IMR-90 (cell line): ENCODE measurements at regions not wholly inside any gene's neighbourhood (a gene's known extent, or its start where the extent isn't known, plus 50 kb on each side); places are given as distances from the start of the nearest gene placed in this dataset.

Experiments
- ATAC-seq: fragments of 200-7000 bp; cut with Tn5 transposase; 2 replicates; pipeline ENCODE4 v1.9.1; 2020; ENCODE audit warnings: low read depth, mild to moderate bottlenecking, moderate library complexity
- BruUV-seq: library from RNA; stranded (reverse); fragments of 400-500 nt; replicated peaks from 2 replicates; lab custom pipeline; 2021; lab: Mats Ljungman, UMichigan
- CTCF ChIA-PET: fragments of 300-600 bp; formaldehyde crosslinking; extraction: SDS; loops from one replicate; lab custom pipeline; 2021; ENCODE audit warnings: antibody characterized with exemption; lab: Yijun Ruan, JAX
- POLR2A ChIA-PET: fragments of 300-600 bp; sonication (Branson Sonifier 250); formaldehyde crosslinking; loops from one replicate; lab custom pipeline; 2022; ENCODE audit warnings: antibody characterized with exemption; ENCODE audit not compliant: unreplicated experiment; lab: Charles Lee
- DNase-seq: peaks from one replicate; pipeline ENCODE4 v3.0.0; 2013
- H2AFZ ChIP-seq: replicated peaks from 2 replicates; pipeline ENCODE3; 2013; ENCODE audit warnings: low read length, mild to moderate bottlenecking; ENCODE audit not compliant: poor library complexity
- H2AK5ac ChIP-seq: 2 replicates; pipeline ENCODE4 v1.6.1; 2013; ENCODE audit warnings: low read depth, low read length, inconsistent platforms
- H2AK9ac ChIP-seq: replicated peaks from 2 replicates; pipeline ENCODE3; 2013; ENCODE audit warnings: mild to moderate bottlenecking, low read depth, low read length, moderate library complexity; ENCODE audit not compliant: poor library complexity
- H2BK120ac ChIP-seq: 2 replicates; pipeline ENCODE4 v1.6.1; 2013; ENCODE audit warnings: low read depth, low read length, inconsistent platforms
- H2BK15ac ChIP-seq: 3 replicates; pipeline ENCODE4 v1.6.1; 2013; ENCODE audit warnings: low read depth, low read length, inconsistent platforms
- H2BK20ac ChIP-seq: 2 replicates; pipeline ENCODE4 v1.6.1; 2013; ENCODE audit warnings: low read depth, mild to moderate bottlenecking, inconsistent platforms, low read length, moderate library complexity
- H2BK5ac ChIP-seq: 2 replicates; pipeline ENCODE4 v1.6.1; 2013; ENCODE audit warnings: mild to moderate bottlenecking, low read depth, low read length, inconsistent platforms; ENCODE audit not compliant: poor library complexity, severe bottlenecking
- H3K14ac ChIP-seq: replicated peaks from 2 replicates; pipeline ENCODE4 v1.6.1; 2013; ENCODE audit warnings: low read depth, low read length, inconsistent platforms
- H3K18ac ChIP-seq: 2 replicates; pipeline ENCODE4 v1.6.1; 2013; ENCODE audit warnings: low read depth, low read length, control low read depth
- H3K23ac ChIP-seq: 2 replicates; pipeline ENCODE4 v1.6.1; 2013; ENCODE audit warnings: low read depth, low read length, inconsistent platforms
- H3K27ac ChIP-seq: 2 replicates; pipeline ENCODE4 v1.5.1; 2013; ENCODE audit warnings: mild to moderate bottlenecking, control low read depth, low read length; ENCODE audit not compliant: insufficient read depth
- H3K27me3 ChIP-seq: 2 replicates; pipeline ENCODE4 v1.6.1; 2013; ENCODE audit warnings: low read length; ENCODE audit not compliant: control insufficient read depth, insufficient read depth
- H3K36me3 ChIP-seq: 2 replicates; pipeline ENCODE4 v1.6.1; 2013; ENCODE audit warnings: low read length, mixed read lengths; ENCODE audit not compliant: control insufficient read depth, insufficient read depth
- H3K4ac ChIP-seq: 2 replicates; pipeline ENCODE4 v1.6.1; 2013; ENCODE audit warnings: low read depth, low read length, inconsistent platforms
- H3K4me1 ChIP-seq: 2 replicates; pipeline ENCODE4 v1.6.1; 2013; ENCODE audit warnings: low read length, mixed read lengths; ENCODE audit not compliant: control insufficient read depth, insufficient read depth
- H3K4me2 ChIP-seq: 2 replicates; pipeline ENCODE4 v1.6.1; 2013; ENCODE audit warnings: low read depth, mild to moderate bottlenecking, control low read depth, low read length, moderate library complexity
- H3K4me3 ChIP-seq: 2 replicates; pipeline ENCODE4 v1.5.1; 2013; ENCODE audit warnings: low read depth, mild to moderate bottlenecking, control low read depth, low read length, moderate library complexity; ENCODE audit not compliant: insufficient read depth
- H3K56ac ChIP-seq: 2 replicates; pipeline ENCODE4 v1.6.1; 2013; ENCODE audit warnings: low read length, inconsistent platforms; ENCODE audit not compliant: insufficient read depth; ENCODE audit errors: extremely low read depth
- H3K79me1 ChIP-seq, 2 experiments: 2 replicates each; pipeline ENCODE4 v1.6.1; 2013; ENCODE audit warnings: low read length in 2 of 2, inconsistent platforms in 1 of 2, low read depth in 1 of 2
- H3K9ac ChIP-seq: 2 replicates; pipeline ENCODE4 v1.6.1; 2013; ENCODE audit warnings: low read depth, low read length, control low read depth
- H3K9me1 ChIP-seq: 2 replicates; pipeline ENCODE4 v1.6.1; 2013; ENCODE audit warnings: low read length, inconsistent platforms; ENCODE audit not compliant: insufficient read depth
- H3K9me3 ChIP-seq: 2 replicates; pipeline ENCODE4 v1.6.1; 2013; ENCODE audit warnings: low read length; ENCODE audit not compliant: control insufficient read depth, insufficient read depth
- H4K20me1 ChIP-seq: 2 replicates; pipeline ENCODE4 v1.6.1; 2013; ENCODE audit warnings: low read length, inconsistent platforms; ENCODE audit not compliant: insufficient read depth
- H4K5ac ChIP-seq: 2 replicates; pipeline ENCODE4 v1.6.1; 2013; ENCODE audit warnings: mild to moderate bottlenecking, low read depth, low read length, control low read depth
- H4K8ac ChIP-seq, 2 experiments: 2 replicates each; pipeline ENCODE4 v1.6.1; 2013; ENCODE audit warnings: low read depth in 2 of 2, low read length in 2 of 2, control low read depth in 1 of 2, inconsistent platforms in 1 of 2
- H4K91ac ChIP-seq: 2 replicates; pipeline ENCODE4 v1.6.1; 2013; ENCODE audit warnings: low read depth, low read length, inconsistent platforms; ENCODE audit not compliant: insufficient read depth
- BHLHE40 ChIP-seq: fragments of 150-350 bp; IDR thresholded peaks from 2 replicates; pipeline ENCODE4 v1.6.1; 2016; ENCODE audit warnings: mild to moderate bottlenecking, low read depth, low read length
- CEBPB ChIP-seq: IDR thresholded peaks from 2 replicates; pipeline ENCODE4 v1.6.1; 2012; ENCODE audit warnings: low read depth, low read length, improper control_type of control experiment
- CHD1 ChIP-seq: IDR thresholded peaks from 2 replicates; pipeline ENCODE4 v1.6.1; 2012; ENCODE audit warnings: low read depth, low read length, improper control_type of control experiment
- FOS ChIP-seq: fragments of 150-350 bp; IDR thresholded peaks from 2 replicates; pipeline ENCODE4 v1.6.1; 2016; ENCODE audit warnings: low read depth, low read length
- MAFK ChIP-seq: IDR thresholded peaks from 2 replicates; pipeline ENCODE4 v1.6.1; 2012; ENCODE audit warnings: low read depth, low read length, improper control_type of control experiment
- MAZ ChIP-seq: IDR thresholded peaks from 2 replicates; pipeline ENCODE4 v1.6.1; 2012; ENCODE audit warnings: low read depth, mild to moderate bottlenecking, low read length, improper control_type of control experiment, moderate library complexity, borderline replicate concordance
- MXI1 ChIP-seq: IDR thresholded peaks from 2 replicates; pipeline ENCODE4 v1.6.1; 2012; ENCODE audit warnings: low read depth, mild to moderate bottlenecking, low read length, moderate library complexity, borderline replicate concordance
- NFE2L2 ChIP-seq: fragments of 150-350 bp; IDR thresholded peaks from 2 replicates; pipeline ENCODE4 v1.6.1; 2016; ENCODE audit warnings: low read depth, mild to moderate bottlenecking, low read length
- POLR2A ChIP-seq: IDR thresholded peaks from 2 replicates; pipeline ENCODE4 v1.6.1; 2012; ENCODE audit warnings: mild to moderate bottlenecking, low read depth, low read length
- RAD21 ChIP-seq: IDR thresholded peaks from 2 replicates; pipeline ENCODE4 v1.6.1; 2012; ENCODE audit warnings: low read length, improper control_type of control experiment
- RCOR1 ChIP-seq: IDR thresholded peaks from 2 replicates; pipeline ENCODE4 v1.6.1; 2012; ENCODE audit warnings: mild to moderate bottlenecking, low read length, improper control_type of control experiment; ENCODE audit not compliant: insufficient replicate concordance
- RFX5 ChIP-seq: IDR thresholded peaks from 2 replicates; pipeline ENCODE4 v1.8.0; 2012; ENCODE audit warnings: low read depth, mild to moderate bottlenecking, low read length, moderate library complexity
- SMC3 ChIP-seq: fragments of 150-350 bp; IDR thresholded peaks from 2 replicates; pipeline ENCODE4 v1.6.1; 2016; ENCODE audit warnings: low read depth, mild to moderate bottlenecking, antibody characterized with exemption, low read length, moderate library complexity
- USF2 ChIP-seq: fragments of 150-350 bp; IDR thresholded peaks from 2 replicates; pipeline ENCODE4 v1.6.1; 2017; ENCODE audit warnings: mild to moderate bottlenecking, antibody characterized with exemption, low read length, low read depth
- WGBS, 2 experiments: methylation state at CpG; one replicate each; pipeline versions ENCODE4 v1.1.5 to v1.1.7; 2013; ENCODE audit warnings: missing lambda C conversion rate in 2 of 2; ENCODE audit not compliant: insufficient read length in 1 of 2; ENCODE audit errors: extremely low coverage in 2 of 2; 5-methylcytosine and 5-hydroxymethylcytosine counted together
- dilution Hi-C: fragments of 300-500 bp; cut with HindIII; formaldehyde crosslinking; loops from one replicate; pipeline ENCODE4 v1.14.3; 2018; ENCODE audit warnings: low sequenced_read_pairs; ENCODE audit not compliant: unreplicated experiment
- in situ Hi-C: fragments of 300-500 bp; cut with MboI; formaldehyde crosslinking; loops from 3 replicates; pipeline ENCODE4 v1.14.3; 2019; ENCODE audit warnings: low sequenced_read_pairs, inconsistent platforms, mixed read lengths
- intact Hi-C: fragments of 100-400 bp; cut with micrococcal nuclease; formaldehyde crosslinking; loops from 2 replicates; pipeline ENCODE4 v1.10.0; 2022

- Histone ChIP-seq H3K56ac (no peak overlapping the region), H3K36me3 (no peaks in the 10 kb centered on the region), H2BK20ac (no peak overlapping the region), H3K14ac (no peak overlapping the region), H3K4me3 (no peak overlapping the region), H3K4me2 (no peak overlapping the region), H3K18ac (no peak overlapping the region), H4K8ac (no peak overlapping the region), H3K9me1 (no peaks in the 10 kb centered on the region), H2BK5ac (no peak overlapping the region), H2BK120ac (no peak overlapping the region), H3K27me3 (no peaks in the 10 kb centered on the region), H3K9me3 (peaks cover 29% of the 10 kb centered on the region), H3K4me1 (no peaks in the 10 kb centered on the region), H3K4ac (no peak overlapping the region), H3K79me1 (no peaks in the 10 kb centered on the region), H4K20me1 (no peaks in the 10 kb centered on the region), H3K9ac (no peak overlapping the region), H4K91ac (no peak overlapping the region), H2AK5ac (no peak overlapping the region), H4K5ac (no peak overlapping the region), H2AK9ac (no peak overlapping the region), H3K27ac (no peak overlapping the region), H2BK15ac (no peak overlapping the region), H2AFZ (no peak overlapping the region), H3K23ac (no peak overlapping the region)
- ChIA-PET CTCF (no interaction called here), POLR2A (no interaction called here)
- dilution Hi-C loops = no loop called here
- TF ChIP-seq USF2 = no peak
- no peak for TF ChIP-seq RAD21
- TF ChIP-seq RFX5 = no peak
- no peak for TF ChIP-seq POLR2A
- TF ChIP-seq RCOR1 = no peak
- TF ChIP-seq SMC3 = no peak
- TF ChIP-seq MXI1 = no peak
- no peak for TF ChIP-seq MAZ
- no peak for TF ChIP-seq NFE2L2
- TF ChIP-seq FOS = no peak
- no peak for TF ChIP-seq BHLHE40
- no peak for TF ChIP-seq MAFK
- no peak for TF ChIP-seq CEBPB
- TF ChIP-seq CHD1 = no peak
- intact Hi-C loops = no loop called here
- ATAC-seq (no peak), DNase-seq (no peak)
- WGBS, 2 experiments = no CpG with 5 or more reads among the region's 4 CpGs
- no TSS peak for BruUV-seq
- in situ Hi-C loops = no loop called here
Observed at GRCh38 chr5:160938532-160938931, 86.5 kb upstream of the ATP10B start.
